ENCODE measurements at regions not wholly inside any gene's neighbourhood (a gene's known extent, or its start where the extent isn't known, plus 50 kb on each side); places are given as distances from the start of the nearest gene placed in this dataset.

- DNase-seq: no peak
Measured at GRCh38 chr5:165620394-165620793, 2115.0 kb downstream of the MAT2B start.

- no peak for DNase-seq
Measured at GRCh38 chr5:165622864-165623536, 2117.6 kb downstream of the MAT2B start.

GRCh38 chr5:165624166-165624946 is 2118.9 kb downstream of the MAT2B start:
- no peak for DNase-seq

GRCh38 chr5:165626161-165626560 is 2120.7 kb downstream of the MAT2B start:
- no peak for DNase-seq

- no peak for DNase-seq
Measured at GRCh38 chr5:165627548-165628170, 2122.2 kb downstream of the MAT2B start.

- DNase-seq: peak; percentile 4
Measured at GRCh38 chr5:165630261-165630778, 2124.9 kb downstream of the MAT2B start.

- DNase-seq: no peak
Measured at GRCh38 chr5:165631235-165631634, 2125.8 kb downstream of the MAT2B start.

GRCh38 chr5:165642366-165642765 is 2136.9 kb downstream of the MAT2B start:
- no peak for DNase-seq

GRCh38 chr5:165665735-165666400 is 2160.4 kb downstream of the MAT2B start:
- DNase-seq: no peak

GRCh38 chr5:165673499-165673898 is 2168.1 kb downstream of the MAT2B start:
- DNase-seq: no peak

- no peak for DNase-seq
Measured at GRCh38 chr5:165695796-165696195, 2190.4 kb downstream of the MAT2B start.

- DNase-seq: no peak
Measured at GRCh38 chr5:165705960-165706359, 2200.5 kb downstream of the MAT2B start.

- DNase-seq: no peak
Measured at GRCh38 chr5:165712011-165712410, 2206.6 kb downstream of the MAT2B start.

GRCh38 chr5:165714598-165714997 is 2209.2 kb downstream of the MAT2B start:
- no peak for DNase-seq

GRCh38 chr5:165720901-165721300 is 2215.5 kb downstream of the MAT2B start:
- DNase-seq: no peak

GRCh38 chr5:165722401-165722800 is 2217.0 kb downstream of the MAT2B start:
- DNase-seq: no peak

GRCh38 chr5:165723931-165724330 is 2218.5 kb downstream of the MAT2B start:
- DNase-seq: no peak

GRCh38 chr5:165728425-165728824 is 2223.0 kb downstream of the MAT2B start:
- DNase-seq: no peak

GRCh38 chr5:165735388-165735787 is 2230.0 kb downstream of the MAT2B start:
- no peak for DNase-seq

- no peak for DNase-seq
Measured at GRCh38 chr5:165739079-165739741, 2233.8 kb downstream of the MAT2B start.

GRCh38 chr5:165757791-165758190 is 2252.4 kb downstream of the MAT2B start:
- no peak for DNase-seq

- no peak for DNase-seq
Measured at GRCh38 chr5:165775111-165775510, 2269.7 kb downstream of the MAT2B start.

- DNase-seq: no peak
Measured at GRCh38 chr5:165779505-165779904, 2274.1 kb downstream of the MAT2B start.

Data from CD4-positive, alpha-beta T cell treated with Interleukin-17A for 1 hour (primary cell).